ENCODE measurements at regions not wholly inside any gene's neighbourhood (a gene's known extent, or its start where the extent isn't known, plus 50 kb on each side); places are given as distances from the start of the nearest gene placed in this dataset.

GRCh38 chr1:63129855-63130254, 192.5 kb upstream of the FOXD3 start:
- no peak overlapping the region for H3K27ac ChIP-seq (ENCODE audit: extremely low read depth, low read depth, low read length)
- no peaks in the 10 kb centered on the region for H3K36me3 ChIP-seq (ENCODE audit: control insufficient read depth, insufficient read depth, low read length)
- BruUV-seq (replicated peaks), result no TSS peak
- WGBS (ENCODE audit: insufficient coverage, low coverage, missing lambda C conversion rate), result 0% methylated on average over 1 of the region's 2 CpGs
- H3K4me3 ChIP-seq, result no peak overlapping the region
- no peaks in the 10 kb centered on the region for H3K27me3 ChIP-seq (ENCODE audit: control insufficient read depth in 2 of 2, insufficient read depth in 2 of 2, low read length in 2 of 2)
- H2AFZ ChIP-seq (ENCODE audit: low read depth, low read length), result no peak overlapping the region
- H3K9me3 ChIP-seq (replicated peaks; ENCODE audit: control insufficient read depth, insufficient read depth, low read depth, low read length), result no peaks in the 10 kb centered on the region
- CTCF ChIA-PET (ENCODE audit: low intra/inter-chr PET ratio), result interaction anchor here (0.6 kb wide), 1 partner anchor 295 kb away, joined by 3 read pairs; no protein-coding TSS in a partner anchor
- POLR2A ChIA-PET, result no interaction called here
- intact Hi-C loops (cut with micrococcal nuclease), result no loop called here
- H4K20me1 ChIP-seq (replicated peaks; ENCODE audit: control insufficient read depth, insufficient read depth, low read length), result no peaks in the 10 kb centered on the region; the same call in 1 of the 2 replicates
- H3K9me1 ChIP-seq (ENCODE audit: control insufficient read depth, insufficient read depth, low read length), result no peaks in the 10 kb centered on the region
- H3K9ac ChIP-seq (ENCODE audit: insufficient read depth in 1 of 2, low read depth in 2 of 2, low read length in 2 of 2), result no peak overlapping the region
- no peak for ATAC-seq
- no peak overlapping the region for H3K4me2 ChIP-seq (ENCODE audit: insufficient read depth, low read length)
- FAIRE-seq, result no peak
- in situ Hi-C loops (cut with MboI), result no loop called here
- H3K4me1 ChIP-seq (replicated peaks in 1 of 2; ENCODE audit: control insufficient read depth in 2 of 2, insufficient read depth in 2 of 2, low read length in 2 of 2), result no peaks in the 10 kb centered on the region
- TF ChIP-seq NCOR1 (IDR thresholded peaks at IDR 0.05) (no peak), MAFG (tag; conservative IDR thresholded peaks at IDR 0.05) (no peak), DACH1 (IDR thresholded peaks at IDR 0.05; ENCODE audit: partially characterized antibody) (no peak), YY1 (IDR thresholded peaks at IDR 0.05; ENCODE audit: borderline replicate concordance in 1 of 3, control insufficient read depth in 1 of 3, extremely low read depth in 1 of 3, insufficient read depth in 3 of 3, insufficient read length in 1 of 3, insufficient replicate concordance in 2 of 3, low read depth in 1 of 3, low read length in 2 of 3) (no peak), ZNF75A (CRISPR knock-in tag; IDR thresholded peaks at IDR 0.05) (no peak), RB1 (IDR thresholded peaks at IDR 0.05; ENCODE audit: low read depth) (no peak), RAD51 (IDR thresholded peaks at IDR 0.05; ENCODE audit: borderline replicate concordance, low read depth) (no peak), DDX20 (tag; IDR thresholded peaks at IDR 0.05; ENCODE audit: low read depth) (no peak), MEF2A (IDR thresholded peaks at IDR 0.05; ENCODE audit: control insufficient read depth, low read depth, low read length) (no peak), ZNF717 (CRISPR knock-in tag; IDR thresholded peaks at IDR 0.05) (no peak), NFIX (CRISPR knock-in tag; IDR thresholded peaks at IDR 0.05; ENCODE audit: low read depth) (no peak), ZNF586 (CRISPR knock-in tag; conservative IDR thresholded peaks at IDR 0.05) (no peak)
- TF ChIP-seq, protein P1, sequence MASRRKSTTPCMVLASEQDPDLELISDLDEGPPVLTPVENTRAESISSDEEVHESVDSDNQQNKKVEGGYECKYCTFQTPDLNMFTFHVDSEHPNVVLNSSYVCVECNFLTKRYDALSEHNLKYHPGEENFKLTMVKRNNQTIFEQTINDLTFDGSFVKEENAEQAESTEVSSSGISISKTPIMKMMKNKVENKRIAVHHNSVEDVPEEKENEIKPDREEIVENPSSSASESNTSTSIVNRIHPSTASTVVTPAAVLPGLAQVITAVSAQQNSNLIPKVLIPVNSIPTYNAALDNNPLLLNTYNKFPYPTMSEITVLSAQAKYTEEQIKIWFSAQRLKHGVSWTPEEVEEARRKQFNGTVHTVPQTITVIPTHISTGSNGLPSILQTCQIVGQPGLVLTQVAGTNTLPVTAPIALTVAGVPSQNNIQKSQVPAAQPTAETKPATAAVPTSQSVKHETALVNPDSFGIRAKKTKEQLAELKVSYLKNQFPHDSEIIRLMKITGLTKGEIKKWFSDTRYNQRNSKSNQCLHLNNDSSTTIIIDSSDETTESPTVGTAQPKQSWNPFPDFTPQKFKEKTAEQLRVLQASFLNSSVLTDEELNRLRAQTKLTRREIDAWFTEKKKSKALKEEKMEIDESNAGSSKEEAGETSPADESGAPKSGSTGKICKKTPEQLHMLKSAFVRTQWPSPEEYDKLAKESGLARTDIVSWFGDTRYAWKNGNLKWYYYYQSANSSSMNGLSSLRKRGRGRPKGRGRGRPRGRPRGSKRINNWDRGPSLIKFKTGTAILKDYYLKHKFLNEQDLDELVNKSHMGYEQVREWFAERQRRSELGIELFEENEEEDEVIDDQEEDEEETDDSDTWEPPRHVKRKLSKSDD (conservative IDR thresholded peaks at IDR 0.05; ENCODE audit: low read length), result no peak
- no peaks in the 10 kb centered on the region for H3K79me2 ChIP-seq (ENCODE audit: control insufficient read depth, insufficient read depth, low read length)
- DNase-seq (ENCODE audit: extremely low read depth in 1 of 4, low spot score in 3 of 4), result no peak

Measured in K562 (cell line).